Keratinocyte (primary cell): ENCODE measurements at regions not wholly inside any gene's neighbourhood (a gene's known extent, or its start where the extent isn't known, plus 50 kb on each side); places are given as distances from the start of the nearest gene placed in this dataset.

Experiments used
- DNase-seq: peaks from one replicate; pipeline ENCODE4 v3.0.0-alpha.2; 2011; ENCODE audit warnings: low read depth, missing footprints, low spot score
- FAIRE-seq: peaks from 2 replicates; lab custom pipeline; 2011; peaks lifted over from hg19 to GRCh38; lab: Jason Lieb, UNC
- H2AFZ ChIP-seq: 2 replicates; pipeline ENCODE4 v1.6.0; 2012; ENCODE audit warnings: low read length, control low read depth, inconsistent platforms; ENCODE audit not compliant: control insufficient read depth
- H3K27ac ChIP-seq: 2 replicates; pipeline ENCODE4 v1.5.1; 2011; ENCODE audit warnings: low read length; ENCODE audit not compliant: control insufficient read depth, insufficient read depth
- H3K27me3 ChIP-seq: 3 replicates; pipeline ENCODE4 v1.6.0; 2011; ENCODE audit warnings: low read length; ENCODE audit not compliant: control insufficient read depth, insufficient read depth; ENCODE audit errors: extremely low read depth
- H3K36me3 ChIP-seq, 2 experiments: 2 replicates in 1 of 2; 3 replicates in 1 of 2; pipeline ENCODE4 v1.5.1; 2011; ENCODE audit warnings: low read length in 2 of 2, mild to moderate bottlenecking in 1 of 2; ENCODE audit not compliant: control insufficient read depth in 2 of 2, insufficient read depth in 2 of 2; ENCODE audit errors: extremely low read depth in 1 of 2
- H3K4me1 ChIP-seq: 3 replicates; pipeline ENCODE4 v1.5.1; 2011; ENCODE audit warnings: low read length; ENCODE audit not compliant: control insufficient read depth, insufficient read depth; ENCODE audit errors: extremely low read depth
- H3K4me2 ChIP-seq: 3 replicates; pipeline ENCODE4 v1.6.0; 2011; ENCODE audit warnings: low read depth, low read length; ENCODE audit not compliant: control insufficient read depth, insufficient read depth; ENCODE audit errors: extremely low read depth
- H3K4me3 ChIP-seq, 3 experiments: fragments of 200-600 bp in 1 of 3; sonication (generic) in 1 of 3; 2 replicates in 2 of 3; 3 replicates in 1 of 3; pipeline ENCODE4 v1.5.1; 2011 to 2016; ENCODE audit warnings: low read length in 3 of 3, mild to moderate bottlenecking in 3 of 3, control low read depth in 2 of 3, inconsistent platforms in 1 of 3, low read depth in 1 of 3, mixed read lengths in 1 of 3, mixed run types in 1 of 3, moderate library complexity in 1 of 3; ENCODE audit not compliant: control insufficient read depth in 2 of 3, insufficient read depth in 2 of 3; ENCODE audit errors: extremely low read depth in 1 of 3
- H3K79me2 ChIP-seq: 2 replicates; pipeline ENCODE4 v1.6.0; 2012; ENCODE audit warnings: low read length; ENCODE audit not compliant: control insufficient read depth, insufficient read depth
- H3K9ac ChIP-seq: 3 replicates; pipeline ENCODE4 v1.6.0; 2011; ENCODE audit warnings: low read length; ENCODE audit not compliant: control insufficient read depth, insufficient read depth; ENCODE audit errors: extremely low read depth
- H3K9me1 ChIP-seq: 3 replicates; pipeline ENCODE4 v1.6.0; 2011; ENCODE audit warnings: low read length; ENCODE audit not compliant: control insufficient read depth, insufficient read depth; ENCODE audit errors: extremely low read depth
- H3K9me3 ChIP-seq: 2 replicates; pipeline ENCODE4 v1.5.1; 2012; ENCODE audit warnings: low read depth, low read length; ENCODE audit not compliant: control insufficient read depth
- H4K20me1 ChIP-seq: 3 replicates; pipeline ENCODE4 v1.6.0; 2011; ENCODE audit warnings: low read length; ENCODE audit not compliant: control insufficient read depth, insufficient read depth; ENCODE audit errors: extremely low read depth
- CTCF ChIP-seq, 3 experiments: IDR thresholded peaks in 1 of 3; conservative IDR thresholded peaks in 1 of 3; optimal IDR thresholded peaks in 1 of 3; 2 replicates in 2 of 3; 3 replicates in 1 of 3; pipeline versions ENCODE3 to v1.5.1; 2011; ENCODE audit warnings: low read length in 3 of 3, mild to moderate bottlenecking in 3 of 3, moderate library complexity in 2 of 3, control low read depth in 1 of 3, inconsistent platforms in 1 of 3; ENCODE audit not compliant: insufficient read depth in 2 of 3; ENCODE audit errors: extremely low read depth in 1 of 3
- EZH2 ChIP-seq: IDR thresholded peaks from one replicate; pipeline ENCODE4 v1.6.1; 2012; ENCODE audit warnings: inconsistent platforms, mild to moderate bottlenecking, low read length, moderate library complexity
- dilution Hi-C: fragments of 300-500 bp; cut with MboI; formaldehyde crosslinking; loops from one replicate; pipeline ENCODE4 v1.7.0; 2020; ENCODE audit warnings: low sequenced_read_pairs; ENCODE audit not compliant: extremely low pct_ligation_motif_present

GRCh38 chr21:41045534-41046268, 122.3 kb upstream of the BACE2 start:
- Histone ChIP-seq H4K20me1 (no peaks in the 10 kb centered on the region), H3K27ac (no peak overlapping the region), H3K9me3 (no peaks in the 10 kb centered on the region), H3K36me3 (no peaks in the 10 kb centered on the region), H2AFZ (peak overlapping the region; percentile 64), H3K4me1 (no peaks in the 10 kb centered on the region), H3K4me2 (peak overlapping the region; percentile 10), H3K27me3 (no peaks in the 10 kb centered on the region), H3K9me1 (no peaks in the 10 kb centered on the region), H3K9ac (no peak overlapping the region), H3K79me2 (no peaks in the 10 kb centered on the region), H3K4me3 (no peak overlapping the region)
- dilution Hi-C loops, result no loop called here
- no peak for DNase-seq
- no peak for FAIRE-seq
- peak; percentile 60 to 75 (median 66) for TF ChIP-seq CTCF (optimal IDR thresholded peaks at IDR 0.05 in 1 of 3, IDR thresholded peaks at IDR 0.05 in 1 of 3, conservative IDR thresholded peaks at IDR 0.05 in 1 of 3; ENCODE audit: extremely low read depth in 1 of 3, insufficient read depth in 2 of 3, low read length in 3 of 3)
- no peak for TF ChIP-seq EZH2

- Histone ChIP-seq H4K20me1 (no peaks in the 10 kb centered on the region), H3K36me3 (no peaks in the 10 kb centered on the region), H3K9me3 (no peaks in the 10 kb centered on the region), H3K79me2 (no peaks in the 10 kb centered on the region), H2AFZ (no peak overlapping the region), H3K9ac (no peak overlapping the region), H3K4me3 (no peak overlapping the region), H3K27ac (no peak overlapping the region), H3K4me1 (no peaks in the 10 kb centered on the region), H3K9me1 (no peaks in the 10 kb centered on the region), H3K27me3 (no peaks in the 10 kb centered on the region), H3K4me2 (no peak overlapping the region)
- FAIRE-seq, result no peak
- DNase-seq, result no peak
- no peak for TF ChIP-seq CTCF (optimal IDR thresholded peaks at IDR 0.05 in 1 of 3, IDR thresholded peaks at IDR 0.05 in 1 of 3, conservative IDR thresholded peaks at IDR 0.05 in 1 of 3; ENCODE audit: extremely low read depth in 1 of 3, insufficient read depth in 2 of 3, low read length in 3 of 3)
- TF ChIP-seq EZH2, result no peak
- dilution Hi-C loops, result no loop called here
Observed at GRCh38 chr21:41048145-41048544, 119.8 kb upstream of the BACE2 start.
